Activated CD4-positive, alpha-beta T cell treated with anti-CD3 and anti-CD28 coated beads for 24 hours (primary cell): ENCODE measurements at regions not wholly inside any gene's neighbourhood (a gene's known extent, or its start where the extent isn't known, plus 50 kb on each side); places are given as distances from the start of the nearest gene placed in this dataset.

Experiments
- DNase-seq, 2 donors: peaks; one replicate each; pipeline ENCODE4 v3.0.0-alpha.2; 2020; ENCODE audit warnings: low read depth in 2 of 2

GRCh38 chr5:6236170-6236793 lies 142.1 kb downstream of the MED10 start:
- no peak for DNase-seq

GRCh38 chr5:6235726-6236125 lies 142.6 kb downstream of the MED10 start:
- DNase-seq, result no peak

- DNase-seq, result no peak
These were observed 149.8 kb downstream of the MED10 start for GRCh38 chr5:6228257-6229250.

- no peak for DNase-seq
These were observed 153.2 kb downstream of the MED10 start for GRCh38 chr5:6225121-6225607.

- DNase-seq, result no peak
These were observed 153.9 kb downstream of the MED10 start for GRCh38 chr5:6224406-6224805.

GRCh38 chr5:6222899-6223298 lies 155.4 kb downstream of the MED10 start:
- DNase-seq, result no peak

- no peak for DNase-seq
These were observed 156.2 kb downstream of the MED10 start for GRCh38 chr5:6222121-6222520.

GRCh38 chr5:6221141-6221626 lies 157.2 kb downstream of the MED10 start:
- no peak for DNase-seq

GRCh38 chr5:6220346-6221088 lies 157.8 kb downstream of the MED10 start:
- DNase-seq, result no peak

- no peak for DNase-seq
These were observed 159.8 kb downstream of the MED10 start for GRCh38 chr5:6218517-6218916.

- DNase-seq, result no peak
These were observed 160.2 kb downstream of the MED10 start for GRCh38 chr5:6218116-6218515.

GRCh38 chr5:6216471-6217075 lies 161.8 kb downstream of the MED10 start:
- DNase-seq, result no peak

- no peak for DNase-seq
These were observed 162.5 kb downstream of the MED10 start for GRCh38 chr5:6215891-6216290.

GRCh38 chr5:6212244-6212643 lies 166.1 kb downstream of the MED10 start:
- DNase-seq, result no peak

GRCh38 chr5:6206501-6206900 lies 171.8 kb downstream of the MED10 start:
- no peak for DNase-seq

- no peak for DNase-seq
These were observed 175.4 kb downstream of the MED10 start for GRCh38 chr5:6202968-6203365.

GRCh38 chr5:6202149-6202967 lies 176.0 kb downstream of the MED10 start:
- DNase-seq, result no peak

- DNase-seq, result no peak
These were observed 176.7 kb downstream of the MED10 start for GRCh38 chr5:6201631-6202030.

GRCh38 chr5:6198531-6198930 lies 179.8 kb downstream of the MED10 start:
- no peak for DNase-seq

GRCh38 chr5:6197427-6197826 lies 180.9 kb downstream of the MED10 start:
- DNase-seq, result no peak
